Medulla oblongata (tissue), 1 donor: ENCODE measurements at regions not wholly inside any gene's neighbourhood (a gene's known extent, or its start where the extent isn't known, plus 50 kb on each side); places are given as distances from the start of the nearest gene placed in this dataset.
"Not testable (repeated sequence)": the region's sequence is repeated elsewhere in the genome, so short reads cannot be mapped to it uniquely, and the experiment has no call there.

Experiments
- DNase-seq: peaks from one replicate; pipeline ENCODE4 v3.0.0-alpha.2; 2015; ENCODE audit errors: extremely low spot score

GRCh38 chr5:163569284-163569683, 63.9 kb downstream of the MAT2B start:
- DNase-seq, result no peak

GRCh38 chr5:163571744-163572143, 66.3 kb downstream of the MAT2B start:
- no peak for DNase-seq

- DNase-seq, result no peak
These were observed 69.3 kb downstream of the MAT2B start for GRCh38 chr5:163574472-163575440.

- DNase-seq, result no peak
These were observed 73.2 kb downstream of the MAT2B start for GRCh38 chr5:163578652-163579051.

GRCh38 chr5:163579729-163580128, 74.3 kb downstream of the MAT2B start:
- no peak for DNase-seq

- no peak for DNase-seq
These were observed 75.1 kb downstream of the MAT2B start for GRCh38 chr5:163580516-163580915.

GRCh38 chr5:163583491-163584153, 78.2 kb downstream of the MAT2B start:
- DNase-seq, result not testable (repeated sequence)

GRCh38 chr5:163585206-163585605, 79.8 kb downstream of the MAT2B start:
- no peak for DNase-seq

GRCh38 chr5:163586531-163586956, 81.1 kb downstream of the MAT2B start:
- no peak for DNase-seq

GRCh38 chr5:163594951-163595350, 89.5 kb downstream of the MAT2B start:
- DNase-seq, result no peak

- no peak for DNase-seq
These were observed 90.7 kb downstream of the MAT2B start for GRCh38 chr5:163595932-163596607.

GRCh38 chr5:163596608-163597315, 91.3 kb downstream of the MAT2B start:
- DNase-seq, result no peak

- no peak for DNase-seq
These were observed 98.6 kb downstream of the MAT2B start for GRCh38 chr5:163604013-163604412.

- no peak for DNase-seq
These were observed 101.8 kb downstream of the MAT2B start for GRCh38 chr5:163607256-163607655.

GRCh38 chr5:163608621-163609020, 103.2 kb downstream of the MAT2B start:
- DNase-seq, result no peak

GRCh38 chr5:163609910-163610309, 104.5 kb downstream of the MAT2B start:
- no peak for DNase-seq

GRCh38 chr5:163612358-163613149, 107.1 kb downstream of the MAT2B start:
- DNase-seq, result no peak

GRCh38 chr5:163613150-163613442, 107.7 kb downstream of the MAT2B start:
- DNase-seq, result no peak

GRCh38 chr5:163614787-163615186, 109.4 kb downstream of the MAT2B start:
- no peak for DNase-seq

GRCh38 chr5:163619273-163619934, 114.0 kb downstream of the MAT2B start:
- no peak for DNase-seq

- no peak for DNase-seq
These were observed 114.5 kb downstream of the MAT2B start for GRCh38 chr5:163619951-163620350.
